GM18951 (cell line): ENCODE measurements at regions not wholly inside any gene's neighbourhood (a gene's known extent, or its start where the extent isn't known, plus 50 kb on each side); places are given as distances from the start of the nearest gene placed in this dataset.

Experiments used
- POLR2A ChIP-seq: IDR thresholded peaks from 4 replicates; pipeline ENCODE4 v1.6.1; 2011; ENCODE audit warnings: mild to moderate bottlenecking; ENCODE audit not compliant: insufficient read length, insufficient read depth; ENCODE audit errors: extremely low read depth
- in situ Hi-C: fragments of 300-500 bp; cut with MboI; formaldehyde crosslinking; loops from one replicate; pipeline ENCODE4 v1.12.0; 2022; ENCODE audit warnings: low sequenced_read_pairs, mixed read lengths, inconsistent platforms; ENCODE audit not compliant: unreplicated experiment

GRCh38 chrX:43005561-43005960, 227.6 kb upstream of the PPP1R2C start:
- in situ Hi-C loops, result no loop called here
- TF ChIP-seq POLR2A, result no peak

GRCh38 chrX:43008356-43008755, 230.4 kb upstream of the PPP1R2C start:
- no peak for TF ChIP-seq POLR2A
- in situ Hi-C loops, result no loop called here

- TF ChIP-seq POLR2A, result no peak
- in situ Hi-C loops, result no loop called here
Observed at GRCh38 chrX:43016021-43016420, 238.1 kb upstream of the PPP1R2C start.

- in situ Hi-C loops, result no loop called here
- no peak for TF ChIP-seq POLR2A
Observed at GRCh38 chrX:43018031-43018430, 240.1 kb upstream of the PPP1R2C start.

GRCh38 chrX:43019021-43019420, 241.1 kb upstream of the PPP1R2C start:
- no peak for TF ChIP-seq POLR2A
- in situ Hi-C loops, result no loop called here

GRCh38 chrX:43025806-43026315, 247.9 kb upstream of the PPP1R2C start:
- in situ Hi-C loops, result no loop called here
- no peak for TF ChIP-seq POLR2A

- in situ Hi-C loops, result no loop called here
- no peak for TF ChIP-seq POLR2A
Observed at GRCh38 chrX:43064096-43064495, 286.1 kb upstream of the PPP1R2C start.

GRCh38 chrX:43065978-43066377, 288.0 kb upstream of the PPP1R2C start:
- no peak for TF ChIP-seq POLR2A
- in situ Hi-C loops, result no loop called here

GRCh38 chrX:43068639-43069038, 290.7 kb upstream of the PPP1R2C start:
- in situ Hi-C loops, result no loop called here
- no peak for TF ChIP-seq POLR2A

GRCh38 chrX:43083016-43083415, 305.1 kb upstream of the PPP1R2C start:
- in situ Hi-C loops, result no loop called here
- no peak for TF ChIP-seq POLR2A

GRCh38 chrX:43087830-43088229, 309.9 kb upstream of the PPP1R2C start:
- no peak for TF ChIP-seq POLR2A
- in situ Hi-C loops, result no loop called here

GRCh38 chrX:43096830-43097229, 318.9 kb upstream of the PPP1R2C start:
- TF ChIP-seq POLR2A, result no peak
- in situ Hi-C loops, result no loop called here

- no peak for TF ChIP-seq POLR2A
- in situ Hi-C loops, result no loop called here
Observed at GRCh38 chrX:43106009-43106408, 328.0 kb upstream of the PPP1R2C start.

GRCh38 chrX:43108828-43109227, 330.9 kb upstream of the PPP1R2C start:
- TF ChIP-seq POLR2A, result no peak
- in situ Hi-C loops, result no loop called here

- TF ChIP-seq POLR2A, result no peak
- in situ Hi-C loops, result no loop called here
Observed at GRCh38 chrX:43121637-43122036, 343.7 kb upstream of the PPP1R2C start.
